Neural progenitor cell (in vitro differentiated cells): ENCODE measurements at regions not wholly inside any gene's neighbourhood (a gene's known extent, or its start where the extent isn't known, plus 50 kb on each side); places are given as distances from the start of the nearest gene placed in this dataset.

Experiments
- DNase-seq: peaks from one replicate; pipeline ENCODE4 v3.0.0-alpha.2; 2016; ENCODE audit warnings: low spot score
- H2AFZ ChIP-seq: fragments of 200-600 bp; sonication (generic); replicated peaks from 2 replicates; pipeline ENCODE4 v1.6.1; 2016; ENCODE audit warnings: antibody characterized with exemption
- H3F3A ChIP-seq: fragments of 200-600 bp; sonication (generic); 2 replicates; pipeline ENCODE4 v1.6.1; 2016; ENCODE audit warnings: antibody characterized with exemption, low read depth
- H3K27ac ChIP-seq: fragments of 200-600 bp; sonication (generic); 2 replicates; pipeline ENCODE4 v1.5.1; 2016; ENCODE audit warnings: mild to moderate bottlenecking
- H3K27me3 ChIP-seq: fragments of 200-600 bp; sonication (generic); 2 replicates; pipeline ENCODE4 v1.6.1; 2016; ENCODE audit warnings: mild to moderate bottlenecking, moderate library complexity
- H3K36me3 ChIP-seq: fragments of 200-600 bp; sonication (generic); 2 replicates; pipeline ENCODE4 v1.5.1; 2016
- H3K4me1 ChIP-seq: fragments of 200-600 bp; sonication (generic); 2 replicates; pipeline ENCODE4 v1.6.1; 2016; ENCODE audit warnings: mixed run types
- H3K4me2 ChIP-seq: fragments of 200-600 bp; sonication (generic); 2 replicates; pipeline ENCODE4 v1.6.1; 2016
- H3K4me3 ChIP-seq: fragments of 200-600 bp; sonication (generic); 2 replicates; pipeline ENCODE4 v1.5.1; 2016
- H3K79me2 ChIP-seq: fragments of 200-600 bp; sonication (generic); 2 replicates; pipeline ENCODE4 v1.6.1; 2016; ENCODE audit warnings: low read depth
- H3K9ac ChIP-seq: fragments of 200-600 bp; sonication (generic); 2 replicates; pipeline ENCODE4 v1.6.1; 2016
- H3K9me3 ChIP-seq: fragments of 200-600 bp; sonication (generic); 2 replicates; pipeline ENCODE4 v1.5.1; 2016; ENCODE audit warnings: low read depth
- H4K20me1 ChIP-seq: fragments of 200-600 bp; sonication (generic); 2 replicates; pipeline ENCODE4 v1.6.1; 2016; ENCODE audit warnings: low read depth
- H3K27ac Mint-ChIP-seq: 3 replicates; pipeline ENCODE4 v1.8.0; 2021; ENCODE audit warnings: mixed read lengths
- H3K27me3 Mint-ChIP-seq: 2 replicates; pipeline ENCODE4 v1.8.0; 2022; ENCODE audit warnings: low read depth, mild to moderate bottlenecking, inconsistent platforms, moderate library complexity, mixed read lengths; ENCODE audit not compliant: insufficient read depth
- H3K36me3 Mint-ChIP-seq: 3 replicates; pipeline ENCODE4 v1.8.0; 2021; ENCODE audit warnings: mixed read lengths
- H3K4me1 Mint-ChIP-seq: 3 replicates; pipeline ENCODE4 v1.8.0; 2021; ENCODE audit warnings: mixed read lengths
- H3K4me3 Mint-ChIP-seq: 3 replicates; pipeline ENCODE4 v1.8.0; 2021; ENCODE audit warnings: mild to moderate bottlenecking, moderate library complexity, mixed read lengths
- H3K9me3 Mint-ChIP-seq: 3 replicates; pipeline ENCODE4 v1.8.0; 2020; ENCODE audit warnings: mixed read lengths
- CTCF ChIP-seq: fragments of 200-600 bp; sonication (generic); IDR thresholded peaks from 2 replicates; pipeline ENCODE4 v1.5.1; 2017; ENCODE audit warnings: antibody characterized with exemption, mild to moderate bottlenecking
- EZH2 ChIP-seq: fragments of 200-600 bp; sonication (generic); IDR thresholded peaks from 2 replicates; pipeline ENCODE4 v1.6.1; 2017; ENCODE audit warnings: antibody characterized with exemption, mild to moderate bottlenecking, moderate library complexity
- EZH2phosphoT487 ChIP-seq: fragments of 200-600 bp; sonication (generic); IDR thresholded peaks from 2 replicates; pipeline ENCODE4 v1.6.1; 2017; ENCODE audit warnings: antibody characterized with exemption

- no peak overlapping the region for H3K4me2 ChIP-seq
- Mint-ChIP-seq H3K36me3 (no peaks in the 10 kb centered on the region), H3K4me3 (no peak overlapping the region), H3K27ac (no peak overlapping the region), H3K9me3 (no peaks in the 10 kb centered on the region), H3K4me1 (peaks cover 25% of the 10 kb centered on the region), H3K27me3 (no peaks in the 10 kb centered on the region)
- H3K36me3 ChIP-seq, result no peaks in the 10 kb centered on the region
- peaks cover 5% of the 10 kb centered on the region for H3F3A ChIP-seq
- H4K20me1 ChIP-seq, result no peaks in the 10 kb centered on the region
- H3K4me1 ChIP-seq, result peaks cover 31% of the 10 kb centered on the region
- H2AFZ ChIP-seq, result no peak overlapping the region
- H3K27ac ChIP-seq, result no peak overlapping the region
- H3K27me3 ChIP-seq, result no peaks in the 10 kb centered on the region
- TF ChIP-seq EZH2phosphoT487 (no peak), EZH2 (no peak), CTCF (no peak)
- no peaks in the 10 kb centered on the region for H3K9me3 ChIP-seq
- no peak overlapping the region for H3K9ac ChIP-seq
- DNase-seq, result no peak
- H3K4me3 ChIP-seq, result no peak overlapping the region
- no peaks in the 10 kb centered on the region for H3K79me2 ChIP-seq
Observed at GRCh38 chr2:186065491-186065890, 326.9 kb downstream of the FSIP2 start.

DNA sequence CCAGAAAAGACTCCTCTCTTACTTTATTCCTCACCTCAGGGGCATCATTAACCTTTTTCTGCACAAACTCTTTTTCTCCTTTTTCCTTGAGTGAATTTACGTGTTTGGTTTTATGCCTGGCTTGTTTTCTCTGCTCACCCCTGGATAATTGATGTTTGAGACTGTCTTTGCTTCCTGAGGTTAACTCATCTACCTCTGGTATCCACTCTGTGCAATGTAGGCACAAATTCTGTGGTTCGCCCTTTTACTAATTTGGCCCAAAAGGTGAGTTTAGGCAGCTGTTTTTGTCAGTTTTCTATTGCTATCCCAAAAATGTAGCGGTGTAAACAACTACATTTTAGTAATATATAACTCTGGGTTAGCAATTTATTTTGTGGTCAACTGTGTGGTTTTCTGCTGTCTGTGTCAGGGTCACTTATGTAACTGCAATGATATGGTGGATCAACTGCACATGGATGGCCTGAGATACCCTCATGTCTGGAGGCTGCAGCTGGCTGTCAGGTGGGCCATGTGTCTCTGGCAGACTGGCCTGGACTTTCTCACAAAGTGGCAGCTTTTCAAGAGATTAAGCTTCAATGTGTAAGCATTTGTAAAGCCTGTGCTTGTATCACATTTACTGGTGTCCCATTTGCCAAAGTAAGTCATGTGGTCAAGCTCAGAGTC, 329.7 kb downstream of the FSIP2 start:
- H3K36me3 ChIP-seq, result no peaks in the 10 kb centered on the region
- H3K4me3 ChIP-seq, result no peak overlapping the region
- peak; percentile 13 for DNase-seq
- no peaks in the 10 kb centered on the region for H3K9me3 ChIP-seq
- H3K27me3 ChIP-seq, result no peaks in the 10 kb centered on the region
- H3K79me2 ChIP-seq, result no peaks in the 10 kb centered on the region
- no peaks in the 10 kb centered on the region for H3K9me3 Mint-ChIP-seq
- H3K4me3 Mint-ChIP-seq, result no peak overlapping the region
- peaks cover 2% of the 10 kb centered on the region for H3K36me3 Mint-ChIP-seq
- H3K27me3 Mint-ChIP-seq, result no peaks in the 10 kb centered on the region
- no peaks in the 10 kb centered on the region for H4K20me1 ChIP-seq
- no peaks in the 10 kb centered on the region for H3F3A ChIP-seq
- no peak for TF ChIP-seq EZH2phosphoT487
- no peak for TF ChIP-seq CTCF
- no peak for TF ChIP-seq EZH2
- H2AFZ ChIP-seq, result no peak overlapping the region
- H3K4me2 ChIP-seq, result peak overlapping the region; percentile 1
- H3K4me1 Mint-ChIP-seq, result peaks cover 14% of the 10 kb centered on the region
- peaks cover 24% of the 10 kb centered on the region for H3K4me1 ChIP-seq
- H3K9ac ChIP-seq, result no peak overlapping the region
- no peak overlapping the region for H3K27ac Mint-ChIP-seq
- no peak overlapping the region for H3K27ac ChIP-seq

DNA sequence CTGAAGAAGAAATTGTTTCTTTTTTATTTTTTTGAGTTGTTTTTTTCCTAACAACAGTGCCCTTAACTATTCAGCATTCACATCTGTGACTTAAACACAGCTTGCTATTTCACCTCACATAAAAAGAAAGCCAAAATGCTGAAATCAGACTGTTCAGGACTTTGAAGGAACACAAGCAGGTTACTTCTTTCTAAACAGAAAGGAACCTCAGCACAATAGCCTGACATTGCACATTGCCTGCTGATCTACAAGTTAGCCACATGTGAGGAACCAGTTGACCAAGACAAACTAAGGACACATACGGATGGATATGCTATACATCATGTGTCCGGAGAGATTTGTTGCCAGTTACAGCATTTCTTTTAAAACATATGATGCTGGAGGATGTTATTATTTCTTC, 331.1 kb downstream of the FSIP2 start:
- no peak for DNase-seq
- Histone ChIP-seq H3F3A (no peaks in the 10 kb centered on the region), H3K27ac (peak overlapping the region; percentile 31), H3K27me3 (no peaks in the 10 kb centered on the region), H3K9me3 (no peaks in the 10 kb centered on the region), H3K4me3 (no peak overlapping the region), H3K4me2 (no peak overlapping the region), H3K9ac (no peak overlapping the region), H3K79me2 (no peaks in the 10 kb centered on the region), H2AFZ (no peak overlapping the region), H3K36me3 (no peaks in the 10 kb centered on the region), H3K4me1 (peaks cover 24% of the 10 kb centered on the region), H4K20me1 (no peaks in the 10 kb centered on the region)
- peaks cover 14% of the 10 kb centered on the region for H3K4me1 Mint-ChIP-seq
- peaks cover 2% of the 10 kb centered on the region for H3K36me3 Mint-ChIP-seq
- no peak overlapping the region for H3K4me3 Mint-ChIP-seq
- TF ChIP-seq EZH2 (no peak), CTCF (no peak), EZH2phosphoT487 (no peak)
- H3K27me3 Mint-ChIP-seq, result no peaks in the 10 kb centered on the region
- H3K9me3 Mint-ChIP-seq, result no peaks in the 10 kb centered on the region
- H3K27ac Mint-ChIP-seq, result no peak overlapping the region
